ENCODE measurements at regions not wholly inside any gene's neighbourhood (a gene's known extent, or its start where the extent isn't known, plus 50 kb on each side); places are given as distances from the start of the nearest gene placed in this dataset.
"Not testable (repeated sequence)": the region's sequence is repeated elsewhere in the genome, so short reads cannot be mapped to it uniquely, and the experiment has no call there.

- Histone ChIP-seq H3K4me1 (ENCODE audit: control insufficient read depth in 1 of 2, insufficient read depth in 2 of 2, low read length in 2 of 2) (no peaks in the 10 kb centered on the region), H3K4me3 (ENCODE audit: low read depth in 1 of 2, low read length in 2 of 2) (no peak overlapping the region), H3K36me3 (ENCODE audit: control insufficient read depth in 1 of 2, insufficient read depth in 2 of 2, low read length in 2 of 2) (no peaks in the 10 kb centered on the region), H3K9ac (ENCODE audit: low read depth in 1 of 2, low read length in 2 of 2) (no peak overlapping the region), H3K27ac (ENCODE audit: low read depth, low read length) (no peak overlapping the region), H3K27me3 (ENCODE audit: control insufficient read depth in 1 of 2, insufficient read depth in 2 of 2, low read length in 2 of 2) (no peaks in the 10 kb centered on the region), H3K9me3 (ENCODE audit: control insufficient read depth in 1 of 2, low read length in 2 of 2) (no peaks in the 10 kb centered on the region)
Observed at GRCh38 chr6:18527836-18528743, 140.9 kb downstream of the RNF144B start.

GRCh38 chr6:18530201-18530600 lies 143.1 kb downstream of the RNF144B start:
- H3K27ac ChIP-seq (ENCODE audit: low read depth, low read length) = no peak overlapping the region
- H3K4me3 ChIP-seq (ENCODE audit: low read depth in 1 of 2, low read length in 2 of 2) = no peak overlapping the region
- no peak overlapping the region for H3K9ac ChIP-seq (ENCODE audit: low read depth in 1 of 2, low read length in 2 of 2)
- H3K4me1 ChIP-seq (ENCODE audit: control insufficient read depth in 1 of 2, insufficient read depth in 2 of 2, low read length in 2 of 2) = no peaks in the 10 kb centered on the region
- H3K9me3 ChIP-seq (ENCODE audit: control insufficient read depth in 1 of 2, low read length in 2 of 2) = no peaks in the 10 kb centered on the region
- no peaks in the 10 kb centered on the region for H3K36me3 ChIP-seq (ENCODE audit: control insufficient read depth in 1 of 2, insufficient read depth in 2 of 2, low read length in 2 of 2)
- no peaks in the 10 kb centered on the region for H3K27me3 ChIP-seq (ENCODE audit: control insufficient read depth in 1 of 2, insufficient read depth in 2 of 2, low read length in 2 of 2)

- Histone ChIP-seq H3K27ac (ENCODE audit: low read depth, low read length) (no peak overlapping the region), H3K9ac (ENCODE audit: low read depth in 1 of 2, low read length in 2 of 2) (no peak overlapping the region), H3K36me3 (ENCODE audit: control insufficient read depth in 1 of 2, insufficient read depth in 2 of 2, low read length in 2 of 2) (no peaks in the 10 kb centered on the region), H3K27me3 (ENCODE audit: control insufficient read depth in 1 of 2, insufficient read depth in 2 of 2, low read length in 2 of 2) (no peaks in the 10 kb centered on the region), H3K4me1 (ENCODE audit: control insufficient read depth in 1 of 2, insufficient read depth in 2 of 2, low read length in 2 of 2) (peaks cover 0 to 5% of the 10 kb centered on the region in 2 donors), H3K4me3 (ENCODE audit: low read depth in 1 of 2, low read length in 2 of 2) (no peak overlapping the region), H3K9me3 (ENCODE audit: control insufficient read depth in 1 of 2, low read length in 2 of 2) (no peaks in the 10 kb centered on the region)
Observed at GRCh38 chr6:18532139-18532538, 145.0 kb downstream of the RNF144B start.

GRCh38 chr6:18533793-18534192 lies 146.6 kb downstream of the RNF144B start:
- Histone ChIP-seq H3K27me3 (ENCODE audit: control insufficient read depth in 1 of 2, insufficient read depth in 2 of 2, low read length in 2 of 2) (no peaks in the 10 kb centered on the region), H3K9ac (ENCODE audit: low read depth in 1 of 2, low read length in 2 of 2) (no peak overlapping the region), H3K4me3 (ENCODE audit: low read depth in 1 of 2, low read length in 2 of 2) (no peak overlapping the region), H3K4me1 (ENCODE audit: control insufficient read depth in 1 of 2, insufficient read depth in 2 of 2, low read length in 2 of 2) (peaks cover 0 to 5% of the 10 kb centered on the region in 2 donors), H3K9me3 (ENCODE audit: control insufficient read depth in 1 of 2, low read length in 2 of 2) (no peaks in the 10 kb centered on the region), H3K27ac (ENCODE audit: low read depth, low read length) (no peak overlapping the region), H3K36me3 (ENCODE audit: control insufficient read depth in 1 of 2, insufficient read depth in 2 of 2, low read length in 2 of 2) (no peaks in the 10 kb centered on the region)

GRCh38 chr6:18536591-18537055 lies 149.5 kb downstream of the RNF144B start:
- Histone ChIP-seq H3K27me3 (ENCODE audit: control insufficient read depth in 1 of 2, insufficient read depth in 2 of 2, low read length in 2 of 2) (no peaks in the 10 kb centered on the region), H3K9ac (ENCODE audit: low read depth in 1 of 2, low read length in 2 of 2) (no peak overlapping the region), H3K36me3 (ENCODE audit: control insufficient read depth in 1 of 2, insufficient read depth in 2 of 2, low read length in 2 of 2) (no peaks in the 10 kb centered on the region)

GRCh38 chr6:18538315-18538714 lies 151.2 kb downstream of the RNF144B start:
- Histone ChIP-seq H3K9me3 (ENCODE audit: control insufficient read depth in 1 of 2, low read length in 2 of 2) (no peaks in the 10 kb centered on the region), H3K36me3 (ENCODE audit: control insufficient read depth in 1 of 2, insufficient read depth in 2 of 2, low read length in 2 of 2) (no peaks in the 10 kb centered on the region), H3K4me1 (ENCODE audit: control insufficient read depth in 1 of 2, insufficient read depth in 2 of 2, low read length in 2 of 2) (peaks cover 0 to 9% of the 10 kb centered on the region in 2 donors), H3K9ac (ENCODE audit: low read depth in 1 of 2, low read length in 2 of 2) (no peak overlapping the region), H3K27me3 (ENCODE audit: control insufficient read depth in 1 of 2, insufficient read depth in 2 of 2, low read length in 2 of 2) (no peaks in the 10 kb centered on the region), H3K4me3 (ENCODE audit: low read depth in 1 of 2, low read length in 2 of 2) (no peak overlapping the region), H3K27ac (ENCODE audit: low read depth, low read length) (no peak overlapping the region)

More at GRCh38 chr6:18536591-18537055, 149.5 kb downstream of the RNF144B start:
- no peaks in the 10 kb centered on the region for H3K9me3 ChIP-seq (ENCODE audit: control insufficient read depth in 1 of 2, low read length in 2 of 2)
- peaks cover 0 to 9% of the 10 kb centered on the region in 2 donors for H3K4me1 ChIP-seq (ENCODE audit: control insufficient read depth in 1 of 2, insufficient read depth in 2 of 2, low read length in 2 of 2)
- H3K27ac ChIP-seq (ENCODE audit: low read depth, low read length) = no peak overlapping the region
- H3K4me3 ChIP-seq (ENCODE audit: low read depth in 1 of 2, low read length in 2 of 2) = no peak overlapping the region

GRCh38 chr6:18543051-18543450 lies 155.9 kb downstream of the RNF144B start:
- Histone ChIP-seq H3K27ac (ENCODE audit: low read depth, low read length) (no peak overlapping the region), H3K9ac (ENCODE audit: low read depth in 1 of 2, low read length in 2 of 2) (no peak overlapping the region)

GRCh38 chr6:18545142-18545541 lies 158.0 kb downstream of the RNF144B start:
- not testable (repeated sequence) for H3K36me3 ChIP-seq (ENCODE audit: control insufficient read depth in 1 of 2, insufficient read depth in 2 of 2, low read length in 2 of 2); H3K9ac ChIP-seq (ENCODE audit: low read depth in 1 of 2, low read length in 2 of 2); H3K4me3 ChIP-seq (ENCODE audit: low read depth in 1 of 2, low read length in 2 of 2); H3K4me1 ChIP-seq (ENCODE audit: control insufficient read depth in 1 of 2, insufficient read depth in 2 of 2, low read length in 2 of 2); H3K27ac ChIP-seq (ENCODE audit: low read depth, low read length); H3K27me3 ChIP-seq (ENCODE audit: control insufficient read depth in 1 of 2, insufficient read depth in 2 of 2, low read length in 2 of 2); H3K9me3 ChIP-seq (ENCODE audit: control insufficient read depth in 1 of 2, low read length in 2 of 2)

More at GRCh38 chr6:18543051-18543450, 155.9 kb downstream of the RNF144B start:
- Histone ChIP-seq H3K4me3 (ENCODE audit: low read depth in 1 of 2, low read length in 2 of 2) (no peak overlapping the region), H3K27me3 (ENCODE audit: control insufficient read depth in 1 of 2, insufficient read depth in 2 of 2, low read length in 2 of 2) (no peaks in the 10 kb centered on the region), H3K4me1 (ENCODE audit: control insufficient read depth in 1 of 2, insufficient read depth in 2 of 2, low read length in 2 of 2) (peaks cover 0 to 5% of the 10 kb centered on the region in 2 donors), H3K36me3 (ENCODE audit: control insufficient read depth in 1 of 2, insufficient read depth in 2 of 2, low read length in 2 of 2) (no peaks in the 10 kb centered on the region), H3K9me3 (ENCODE audit: control insufficient read depth in 1 of 2, low read length in 2 of 2) (no peaks in the 10 kb centered on the region)

GRCh38 chr6:18545726-18546125 lies 158.6 kb downstream of the RNF144B start:
- H3K27me3 ChIP-seq (ENCODE audit: control insufficient read depth in 1 of 2, insufficient read depth in 2 of 2, low read length in 2 of 2) = no peaks in the 10 kb centered on the region

GRCh38 chr6:18550119-18550518 lies 163.0 kb downstream of the RNF144B start:
- Histone ChIP-seq H3K9me3 (ENCODE audit: control insufficient read depth in 1 of 2, low read length in 2 of 2) (no peaks in the 10 kb centered on the region), H3K4me1 (ENCODE audit: control insufficient read depth in 1 of 2, insufficient read depth in 2 of 2, low read length in 2 of 2) (no peaks in the 10 kb centered on the region), H3K9ac (ENCODE audit: low read depth in 1 of 2, low read length in 2 of 2) (no peak overlapping the region), H3K36me3 (ENCODE audit: control insufficient read depth in 1 of 2, insufficient read depth in 2 of 2, low read length in 2 of 2) (no peaks in the 10 kb centered on the region), H3K4me3 (ENCODE audit: low read depth in 1 of 2, low read length in 2 of 2) (no peak overlapping the region), H3K27ac (ENCODE audit: low read depth, low read length) (no peak overlapping the region), H3K27me3 (ENCODE audit: control insufficient read depth in 1 of 2, insufficient read depth in 2 of 2, low read length in 2 of 2) (no peaks in the 10 kb centered on the region)

More at GRCh38 chr6:18545726-18546125, 158.6 kb downstream of the RNF144B start:
- Histone ChIP-seq H3K4me3 (ENCODE audit: low read depth in 1 of 2, low read length in 2 of 2) (no peak overlapping the region), H3K4me1 (ENCODE audit: control insufficient read depth in 1 of 2, insufficient read depth in 2 of 2, low read length in 2 of 2) (peaks cover 0 to 5% of the 10 kb centered on the region in 2 donors), H3K27ac (ENCODE audit: low read depth, low read length) (no peak overlapping the region), H3K9ac (ENCODE audit: low read depth in 1 of 2, low read length in 2 of 2) (no peak overlapping the region), H3K9me3 (ENCODE audit: control insufficient read depth in 1 of 2, low read length in 2 of 2) (no peaks in the 10 kb centered on the region), H3K36me3 (ENCODE audit: control insufficient read depth in 1 of 2, insufficient read depth in 2 of 2, low read length in 2 of 2) (no peaks in the 10 kb centered on the region)
